H1 (cell line): ENCODE measurements at regions not wholly inside any gene's neighbourhood (a gene's known extent, or its start where the extent isn't known, plus 50 kb on each side); places are given as distances from the start of the nearest gene placed in this dataset.

ENCODE experiments used
- CTCF ChIA-PET: fragments of 300-600 bp; sonication (Branson Sonifier 250); formaldehyde crosslinking; loops from one replicate; lab custom pipeline; 2021; ENCODE audit not compliant: partially characterized antibody; lab: Charles Lee
- POLR2A ChIA-PET: fragments of 300-600 bp; sonication (Branson Sonifier 250); formaldehyde crosslinking; loops from one replicate; lab custom pipeline; 2021; ENCODE audit warnings: inconsistent platforms; ENCODE audit not compliant: partially characterized antibody; lab: Charles Lee
- DNase-seq, 2 experiments: peaks; one replicate each; pipeline versions ENCODE4 v3.0.0 to v3.0.0-alpha.2; 2010 to 2022; ENCODE audit warnings: low spot score in 2 of 2, low read depth in 1 of 2, mixed read lengths in 1 of 2
- FAIRE-seq: peaks from 2 replicates; lab custom pipeline; 2011; peaks lifted over from hg19 to GRCh38; lab: Jason Lieb, UNC
- H2AFZ ChIP-seq: 2 replicates; pipeline ENCODE4 v1.8.1; 2012; ENCODE audit warnings: low read length, inconsistent platforms
- H2AK5ac ChIP-seq: 2 replicates; pipeline ENCODE4 v1.6.1; 2013; ENCODE audit warnings: low read depth, low read length
- H2BK120ac ChIP-seq: replicated peaks from 2 replicates; pipeline ENCODE3; 2013; ENCODE audit warnings: low read depth, low read length, inconsistent platforms
- H2BK12ac ChIP-seq: 2 replicates; pipeline ENCODE4 v1.6.1; 2013; ENCODE audit warnings: low read depth, low read length
- H2BK15ac ChIP-seq: 2 replicates; pipeline ENCODE4 v1.6.1; 2013; ENCODE audit warnings: low read length
- H2BK20ac ChIP-seq: 2 replicates; pipeline ENCODE4 v1.6.1; 2013; ENCODE audit warnings: low read length
- H2BK5ac ChIP-seq: 2 replicates; pipeline ENCODE4 v1.6.1; 2013; ENCODE audit warnings: low read depth, low read length
- H3K14ac ChIP-seq: 2 replicates; pipeline ENCODE4 v1.6.1; 2013; ENCODE audit warnings: inconsistent platforms; ENCODE audit not compliant: insufficient read length
- H3K18ac ChIP-seq: 2 replicates; pipeline ENCODE4 v1.6.1; 2013; ENCODE audit warnings: low read length; ENCODE audit errors: extremely low read depth
- H3K23ac ChIP-seq: 2 replicates; pipeline ENCODE4 v1.6.1; 2013; ENCODE audit warnings: inconsistent platforms; ENCODE audit not compliant: insufficient read length
- H3K23me2 ChIP-seq: 2 replicates; pipeline ENCODE4 v1.6.1; 2013; ENCODE audit warnings: low read depth, low read length
- H3K27ac ChIP-seq: 2 replicates; pipeline ENCODE4 v1.6.1; 2011; ENCODE audit warnings: low read depth, low read length, inconsistent platforms
- H3K27me3 ChIP-seq, 4 experiments: replicated peaks in 1 of 4; 1 replicate in 1 of 4; 2 replicates in 3 of 4; pipeline versions ENCODE4 v1.6.1 to v1.8.1; 2011 to 2013; ENCODE audit warnings: low read length in 3 of 4, mild to moderate bottlenecking in 3 of 4, inconsistent platforms in 2 of 4, mixed read lengths in 2 of 4, moderate library complexity in 1 of 4; ENCODE audit not compliant: control insufficient read depth in 3 of 4, insufficient read depth in 3 of 4; ENCODE audit errors: extremely low read depth in 1 of 4
- H3K36me3 ChIP-seq, 4 experiments: 2 replicates each; pipeline versions ENCODE4 v1.6.1 to v1.8.1; 2011 to 2013; ENCODE audit warnings: mild to moderate bottlenecking in 4 of 4, low read length in 3 of 4, moderate library complexity in 2 of 4, control low read depth in 1 of 4, inconsistent platforms in 1 of 4; ENCODE audit not compliant: insufficient read depth in 4 of 4, control insufficient read depth in 2 of 4
- H3K4ac ChIP-seq: replicated peaks from 2 replicates; pipeline ENCODE3; 2013; ENCODE audit warnings: low read length, low read depth, mixed read lengths, inconsistent platforms; ENCODE audit not compliant: insufficient read length
- H3K4me1 ChIP-seq, 4 experiments: replicated peaks in 1 of 4; 1 replicate in 1 of 4; 2 replicates in 3 of 4; pipeline versions ENCODE4 v1.6.1 to v1.8.1; 2011 to 2013; ENCODE audit warnings: low read length in 3 of 4, inconsistent platforms in 2 of 4, mixed read lengths in 1 of 4; ENCODE audit not compliant: insufficient read depth in 4 of 4, control insufficient read depth in 3 of 4
- H3K4me2 ChIP-seq, 2 experiments: 2 replicates each; pipeline versions ENCODE4 v1.6.1 to v1.8.1; 2011 to 2013; ENCODE audit warnings: low read depth in 2 of 2, low read length in 2 of 2, control low read depth in 1 of 2, inconsistent platforms in 1 of 2, mild to moderate bottlenecking in 1 of 2; ENCODE audit not compliant: insufficient read depth in 1 of 2
- H3K4me3 ChIP-seq, 4 experiments: fragments of 200-600, 300-600 bp in 1 of 4; sonication (generic), shearing (Covaris generic), sonication (Bioruptor Twin) in 1 of 4; 2 replicates each; pipeline versions ENCODE4 v1.5.1 to v1.8.1; 2011 to 2016; ENCODE audit warnings: low read length in 4 of 4, low read depth in 3 of 4, control low read depth in 2 of 4, inconsistent platforms in 2 of 4, mild to moderate bottlenecking in 2 of 4, mixed read lengths in 1 of 4, moderate library complexity in 1 of 4; ENCODE audit not compliant: insufficient read depth in 2 of 4; ENCODE audit errors: extremely low read depth in 1 of 4
- H3K56ac ChIP-seq: replicated peaks from 2 replicates; pipeline ENCODE3; 2013; ENCODE audit warnings: low read depth, mild to moderate bottlenecking, mixed read lengths, low read length, inconsistent platforms; ENCODE audit not compliant: insufficient read length
- H3K79me1 ChIP-seq: 2 replicates; pipeline ENCODE4 v1.6.1; 2013; ENCODE audit warnings: low read depth, low read length, control low read depth
- H3K79me2 ChIP-seq, 2 experiments: 2 replicates each; pipeline versions ENCODE4 v1.6.1 to v1.8.1; 2012 to 2013; ENCODE audit warnings: low read length in 2 of 2, mild to moderate bottlenecking in 2 of 2, inconsistent platforms in 1 of 2; ENCODE audit not compliant: insufficient read depth in 2 of 2, control insufficient read depth in 1 of 2
- H3K9ac ChIP-seq, 4 experiments: replicated peaks in 1 of 4; 1 replicate in 1 of 4; 2 replicates in 3 of 4; pipeline versions ENCODE4 v1.6.1 to v1.8.1; 2011 to 2013; ENCODE audit warnings: low read depth in 3 of 4, low read length in 3 of 4, control low read depth in 2 of 4, mild to moderate bottlenecking in 2 of 4, moderate library complexity in 2 of 4, inconsistent platforms in 1 of 4; ENCODE audit errors: extremely low read depth in 1 of 4
- H3K9me3 ChIP-seq, 2 experiments: 2 replicates each; pipeline versions ENCODE4 v1.6.1 to v1.8.1; 2012 to 2013; ENCODE audit warnings: mild to moderate bottlenecking in 2 of 2, moderate library complexity in 2 of 2, control low read depth in 1 of 2, inconsistent platforms in 1 of 2, low read depth in 1 of 2, low read length in 1 of 2, mixed read lengths in 1 of 2; ENCODE audit not compliant: insufficient read depth in 2 of 2
- H4K20me1 ChIP-seq, 2 experiments: replicated peaks in 1 of 2; 2 replicates each; pipeline versions ENCODE3 to v1.8.1; 2011 to 2013; ENCODE audit warnings: inconsistent platforms in 2 of 2, low read length in 2 of 2, mild to moderate bottlenecking in 1 of 2; ENCODE audit not compliant: insufficient read depth in 2 of 2, control insufficient read depth in 1 of 2
- H4K5ac ChIP-seq: 2 replicates; pipeline ENCODE4 v1.6.1; 2013; ENCODE audit warnings: low read length, low read depth, mixed read lengths, inconsistent platforms; ENCODE audit not compliant: insufficient read length
- H4K8ac ChIP-seq: 2 replicates; pipeline ENCODE4 v1.8.0; 2013; ENCODE audit warnings: mild to moderate bottlenecking, moderate library complexity, low read length, inconsistent platforms; ENCODE audit not compliant: insufficient read depth; ENCODE audit errors: extremely low read depth
- H4K91ac ChIP-seq: replicated peaks from 2 replicates; pipeline ENCODE3; 2013; ENCODE audit warnings: low read length, mixed read lengths, inconsistent platforms; ENCODE audit not compliant: insufficient read length
- CHD1 ChIP-seq: IDR thresholded peaks from 2 replicates; pipeline ENCODE4 v1.6.1; 2012; ENCODE audit warnings: low read depth, low read length, improper control_type of control experiment
- GABPA ChIP-seq: IDR thresholded peaks from 2 replicates; pipeline ENCODE4 v1.6.1; 2011; ENCODE audit warnings: mild to moderate bottlenecking, low read length, moderate library complexity, borderline replicate concordance; ENCODE audit not compliant: insufficient read depth
- JUN ChIP-seq: IDR thresholded peaks from 2 replicates; pipeline ENCODE4 v1.6.1; 2011; ENCODE audit warnings: low read depth, mild to moderate bottlenecking, improper control_type of control experiment, low read length
- JUND ChIP-seq: IDR thresholded peaks from 2 replicates; pipeline ENCODE4 v1.6.1; 2011; ENCODE audit warnings: mild to moderate bottlenecking, improper control_type of control experiment, low read length
- KDM4A ChIP-seq: IDR thresholded peaks from one replicate; pipeline ENCODE4 v1.7.1; 2012; ENCODE audit warnings: low read depth, mild to moderate bottlenecking, moderate library complexity, low read length, inconsistent platforms; ENCODE audit not compliant: severe bottlenecking
- SUZ12 ChIP-seq: fragments of 200-600 bp; sonication (generic); IDR thresholded peaks from 2 replicates; pipeline ENCODE4 v1.6.1; 2012; ENCODE audit warnings: mild to moderate bottlenecking, inconsistent platforms, low read length, moderate library complexity, mixed read lengths
- TAF7 ChIP-seq: optimal IDR thresholded peaks from 2 replicates; pipeline ENCODE3; 2011; ENCODE audit warnings: low read depth, mild to moderate bottlenecking, inconsistent platforms, low read length, moderate library complexity, borderline replicate concordance
- WGBS, 2 experiments: shearing (Covaris generic) in 1 of 2; methylation state at CpG; one replicate each; pipeline versions ENCODE4 v1.1.6 to v1.1.7; 2013 to 2015; ENCODE audit warnings: low lambda C conversion rate in 2 of 2, mixed read lengths in 2 of 2, inconsistent platforms in 1 of 2, low coverage in 1 of 2, missing lambda C conversion rate in 1 of 2; ENCODE audit not compliant: insufficient replicate concordance in 2 of 2, insufficient coverage in 1 of 2, insufficient read length in 1 of 2; ENCODE audit errors: extremely low coverage in 1 of 2, missing lambda C conversion rate in 1 of 2; 5-methylcytosine and 5-hydroxymethylcytosine counted together

DNA sequence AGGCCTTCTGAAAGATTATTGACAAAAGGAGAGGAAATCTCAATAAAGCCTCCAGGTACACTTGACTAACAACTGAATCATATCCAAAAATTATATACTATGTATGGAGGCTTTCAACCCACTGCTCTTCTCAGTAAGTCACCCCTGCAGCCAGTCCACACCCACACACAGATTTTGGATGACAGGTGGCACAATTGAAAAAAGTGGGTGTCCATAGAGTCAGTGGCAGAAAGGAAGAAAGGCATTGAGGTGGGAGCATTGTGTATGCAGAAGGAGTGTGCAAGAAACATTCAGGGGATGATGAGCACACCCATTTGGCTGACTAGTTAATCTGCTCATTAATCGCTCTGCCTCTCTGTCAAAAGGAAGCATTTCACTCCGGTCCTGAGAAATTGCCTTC lies 150.6 kb upstream of the IL12B start:
- H2AFZ ChIP-seq, result no peak overlapping the region
- H3K4me2 ChIP-seq, result no peak overlapping the region
- no peak for DNase-seq
- H3K14ac ChIP-seq, result no peak overlapping the region
- H4K20me1 ChIP-seq, result no peaks in the 10 kb centered on the region
- no peak for TF ChIP-seq CHD1
- no peak for TF ChIP-seq SUZ12
- TF ChIP-seq TAF7, result no peak
- no peak for TF ChIP-seq JUND
- TF ChIP-seq JUN, result no peak
- no peak for TF ChIP-seq GABPA
- no peak for TF ChIP-seq KDM4A
- H3K27me3 ChIP-seq, result no peaks in the 10 kb centered on the region
- FAIRE-seq, result no peak
- no peak overlapping the region for H4K8ac ChIP-seq
- no peak overlapping the region for H3K4me3 ChIP-seq
- H2AK5ac ChIP-seq, result no peak overlapping the region
- no peak overlapping the region for H3K27ac ChIP-seq
- ChIA-PET CTCF (interaction anchor here (0.9 kb wide), 1 partner anchor 26 kb away, joined by 5 read pairs; no protein-coding TSS in a partner anchor), POLR2A (no interaction called here)
- H2BK20ac ChIP-seq, result no peak overlapping the region
- no peak overlapping the region for H4K5ac ChIP-seq
- no peak overlapping the region for H2BK120ac ChIP-seq
- H4K91ac ChIP-seq, result no peak overlapping the region
- H3K9me3 ChIP-seq, result no peaks in the 10 kb centered on the region
- H3K23me2 ChIP-seq, result no peaks in the 10 kb centered on the region
- H3K23ac ChIP-seq, result no peak overlapping the region
- H3K36me3 ChIP-seq, result no peaks in the 10 kb centered on the region
- no peak overlapping the region for H3K4ac ChIP-seq
- H2BK12ac ChIP-seq, result no peak overlapping the region
- H3K9ac ChIP-seq, result no peak overlapping the region
- no peaks in the 10 kb centered on the region for H3K79me2 ChIP-seq
- no peak overlapping the region for H2BK15ac ChIP-seq
- H2BK5ac ChIP-seq, result no peak overlapping the region
- H3K79me1 ChIP-seq, result no peaks in the 10 kb centered on the region
- no peak overlapping the region for H3K18ac ChIP-seq
- no peaks in the 10 kb centered on the region for H3K4me1 ChIP-seq
- WGBS, 2 experiments, result 90% methylated on average over 2 of the region's 2 CpGs; no CpG with 5 or more reads in 1 of the 2 experiments
- no peak overlapping the region for H3K56ac ChIP-seq
